HG03378 (cell line): ENCODE measurements at regions not wholly inside any gene's neighbourhood (a gene's known extent, or its start where the extent isn't known, plus 50 kb on each side); places are given as distances from the start of the nearest gene placed in this dataset.

ENCODE experiments used
- ATAC-seq: cut with Tn5 transposase; IDR thresholded peaks from one replicate; pipeline ENCODE4 v1.9.1; 2021; ENCODE audit warnings: mild to moderate bottlenecking, moderate library complexity; ENCODE audit not compliant: unreplicated experiment

DNA sequence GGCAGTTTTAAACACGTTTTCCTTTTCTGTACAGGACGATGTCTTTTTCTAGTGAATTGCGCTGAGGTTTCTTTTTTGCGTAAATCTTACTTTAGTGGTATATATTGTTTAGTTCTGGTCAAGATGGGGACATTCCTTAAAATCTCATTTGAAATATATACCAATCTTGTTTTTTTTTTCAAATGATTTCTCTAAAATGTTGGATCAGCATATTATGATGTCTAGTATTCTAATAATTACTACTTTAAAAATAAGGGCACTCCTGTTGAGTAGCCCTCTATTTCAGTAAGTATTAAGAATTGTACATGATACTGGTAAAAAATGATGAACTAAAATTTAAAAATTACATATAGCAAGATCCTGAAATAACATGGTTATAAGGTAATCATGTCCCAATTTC is 224.1 kb upstream of the ARHGAP24 start:
- ATAC-seq: no peak

- no peak for ATAC-seq
These were observed 217.1 kb upstream of the ARHGAP24 start for GRCh38 chr4:85257817-85258370.

- no peak for ATAC-seq
These were observed 214.9 kb upstream of the ARHGAP24 start for GRCh38 chr4:85260064-85260463.

DNA sequence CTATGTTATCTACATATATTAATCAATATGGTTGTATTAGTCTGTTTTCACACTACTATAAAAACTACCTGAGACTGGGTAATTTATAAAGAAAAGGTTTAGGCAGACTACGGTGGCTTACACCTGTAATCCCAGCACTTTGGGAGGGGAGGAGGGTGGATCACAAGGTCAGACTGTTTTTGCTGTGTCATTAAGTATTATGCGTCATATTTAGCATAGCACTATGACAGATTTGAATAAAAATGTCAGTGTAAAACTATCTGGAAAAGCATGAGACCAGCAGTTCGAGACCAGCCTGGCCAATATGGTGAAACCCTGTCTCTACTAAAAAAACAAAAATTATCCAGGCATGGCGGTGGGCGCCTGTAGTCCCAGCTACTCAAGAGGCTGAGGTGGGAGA is 209.7 kb upstream of the ARHGAP24 start:
- no peak for ATAC-seq

- no peak for ATAC-seq
These were observed 206.8 kb upstream of the ARHGAP24 start for GRCh38 chr4:85268188-85268587.

DNA sequence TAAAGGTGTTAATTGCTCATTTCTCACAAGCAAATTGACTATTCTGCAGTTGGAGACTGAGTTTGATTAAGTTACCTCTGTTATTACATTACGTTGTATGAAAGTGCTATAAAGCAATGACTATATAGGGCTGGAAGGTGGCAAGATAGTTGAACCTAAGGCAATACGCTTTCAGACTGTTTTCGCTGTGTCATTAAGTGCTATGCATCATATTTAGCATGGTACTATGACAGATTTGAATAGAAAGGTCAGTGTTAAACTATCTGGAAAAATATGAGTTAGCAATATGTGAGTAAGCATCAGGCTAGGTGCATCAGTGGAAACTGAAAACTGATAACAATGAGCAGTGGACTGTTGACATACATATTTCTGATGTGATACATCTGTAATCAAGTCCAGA is 206.0 kb upstream of the ARHGAP24 start:
- ATAC-seq: no peak

DNA sequence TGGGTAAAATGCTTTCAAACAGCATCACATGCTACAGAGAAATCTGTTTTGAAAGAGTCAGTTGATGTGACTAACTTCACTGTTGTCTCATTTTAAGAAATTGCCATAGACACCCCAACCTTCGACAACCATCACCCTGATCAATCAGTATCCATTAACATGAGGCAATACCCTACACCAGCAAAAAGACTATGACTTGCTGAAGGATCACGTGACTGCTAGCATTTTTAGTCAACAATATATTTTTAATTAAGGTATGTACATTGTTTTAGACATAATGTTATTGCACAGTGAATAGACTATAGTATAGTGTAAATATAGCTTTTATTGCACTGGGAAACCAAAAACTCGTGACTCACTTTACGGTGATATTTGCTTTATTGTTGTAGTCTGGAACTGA is 200.0 kb upstream of the ARHGAP24 start:
- ATAC-seq: no peak

DNA sequence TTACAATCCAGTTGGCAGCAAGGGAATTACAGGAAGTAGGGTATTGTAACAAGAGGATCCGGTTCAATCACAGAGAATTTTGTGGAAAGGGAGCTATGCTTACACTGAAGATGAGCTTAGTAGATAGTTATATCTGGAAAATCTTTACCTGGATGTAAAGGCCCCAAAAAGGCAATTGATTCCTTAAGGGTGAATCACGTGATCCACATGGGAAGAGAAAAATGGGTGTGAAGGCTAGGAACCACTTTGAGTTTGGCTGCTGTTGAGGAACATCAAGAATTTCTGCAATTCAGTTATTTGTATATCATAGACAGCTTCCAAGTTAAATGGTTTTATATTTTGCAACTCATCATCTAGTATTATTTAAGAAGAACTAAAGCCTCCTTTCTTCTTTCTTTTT is 194.0 kb upstream of the ARHGAP24 start:
- no peak for ATAC-seq

DNA sequence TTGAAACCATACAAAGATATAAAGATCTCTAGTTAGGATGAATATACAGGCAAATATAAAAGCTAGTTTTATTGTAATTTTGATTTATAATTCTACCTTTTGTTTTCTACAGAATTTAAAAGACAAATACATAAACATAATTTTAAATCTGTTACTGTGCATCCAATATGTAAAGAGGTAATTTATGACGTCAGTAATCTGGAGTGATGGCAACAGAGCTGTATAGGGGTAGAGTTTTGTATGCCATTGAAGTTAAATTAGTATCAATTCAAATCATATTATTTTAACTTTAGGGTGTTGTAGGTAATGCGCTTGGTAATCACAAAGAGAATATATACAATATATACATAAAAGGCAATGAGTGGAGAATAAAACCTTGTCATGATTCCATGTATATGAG is 183.7 kb upstream of the ARHGAP24 start:
- no peak for ATAC-seq

GRCh38 chr4:85298037-85298436 is 176.9 kb upstream of the ARHGAP24 start:
- no peak for ATAC-seq

DNA sequence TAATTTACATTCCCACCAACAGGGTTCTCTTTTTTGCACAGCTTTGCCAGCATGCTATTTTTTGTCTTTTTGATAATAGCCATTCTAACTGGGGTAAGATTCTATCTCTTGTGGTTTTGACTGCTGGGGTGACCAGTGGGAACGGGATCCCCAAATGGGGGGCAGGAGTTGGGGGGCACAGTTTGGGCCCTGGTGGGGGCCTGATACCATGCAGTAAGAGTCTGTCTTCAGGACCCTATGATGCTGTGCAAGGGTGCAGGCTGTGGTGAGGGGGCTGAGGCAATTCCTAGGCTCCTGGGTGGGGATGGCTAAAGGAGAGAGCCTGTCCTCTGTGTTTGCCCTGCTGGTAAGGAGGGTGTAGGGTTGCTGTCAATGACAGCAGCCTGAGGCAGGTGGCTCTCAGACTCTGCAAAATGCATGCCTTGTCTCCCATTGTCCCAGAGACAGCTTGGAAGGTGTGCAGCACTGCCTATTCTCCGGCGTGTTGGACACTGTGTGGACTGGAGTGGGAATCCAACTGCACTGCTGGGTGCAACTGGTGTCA is 172.7 kb upstream of the ARHGAP24 start:
- no peak for ATAC-seq

GRCh38 chr4:85302756-85303155 is 172.2 kb upstream of the ARHGAP24 start:
- ATAC-seq: no peak

- ATAC-seq: no peak
These were observed 156.5 kb upstream of the ARHGAP24 start for GRCh38 chr4:85318415-85318814.

DNA sequence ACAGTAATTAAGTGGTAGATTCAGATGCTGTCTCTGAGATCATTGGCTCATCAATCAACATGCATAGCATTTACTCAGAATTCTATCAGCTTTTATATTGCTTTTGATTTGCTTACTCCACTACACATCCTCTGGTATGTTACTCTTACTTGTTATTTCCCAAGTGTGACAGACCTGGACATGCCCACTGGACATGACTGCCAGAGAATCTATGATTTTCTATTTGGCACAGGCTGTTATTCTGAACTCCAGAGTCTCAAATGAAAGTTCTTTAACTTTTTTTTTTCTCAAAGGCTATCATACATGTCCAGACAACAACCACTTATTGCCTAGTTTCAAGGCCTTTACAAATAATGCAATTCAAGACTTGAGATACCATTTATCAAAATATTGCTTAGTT is 116.1 kb upstream of the ARHGAP24 start:
- ATAC-seq: no peak

GRCh38 chr4:85362550-85362949 is 112.4 kb upstream of the ARHGAP24 start:
- ATAC-seq: no peak

GRCh38 chr4:85367815-85368214 is 107.1 kb upstream of the ARHGAP24 start:
- ATAC-seq: no peak

- ATAC-seq: no peak
These were observed 106.7 kb upstream of the ARHGAP24 start for GRCh38 chr4:85368240-85368639.

DNA sequence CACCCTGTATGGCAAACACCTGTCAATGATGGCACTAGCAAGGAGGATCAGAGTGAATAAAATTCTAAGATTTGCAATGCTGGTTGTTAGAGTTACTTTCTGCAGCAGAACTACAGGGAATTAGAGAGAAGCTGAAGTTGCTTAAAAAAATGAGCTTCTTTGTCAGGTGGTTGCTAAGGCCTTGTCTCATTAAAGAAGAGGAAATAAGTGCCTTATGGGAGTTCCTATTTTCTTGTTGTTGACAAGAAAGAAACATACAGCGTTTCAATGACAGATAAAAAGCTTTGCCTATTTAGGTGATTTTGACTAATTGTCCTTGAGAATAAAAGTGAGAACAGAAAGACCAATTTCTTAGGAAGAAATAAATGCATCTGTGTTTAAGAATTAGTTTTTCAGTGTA is 106.0 kb upstream of the ARHGAP24 start:
- no peak for ATAC-seq

GRCh38 chr4:85369703-85370380 is 105.1 kb upstream of the ARHGAP24 start:
- ATAC-seq: no peak

GRCh38 chr4:85370400-85371032 is 104.4 kb upstream of the ARHGAP24 start:
- ATAC-seq: peak; percentile 95

- no peak for ATAC-seq
These were observed 102.0 kb upstream of the ARHGAP24 start for GRCh38 chr4:85372966-85373365.

DNA sequence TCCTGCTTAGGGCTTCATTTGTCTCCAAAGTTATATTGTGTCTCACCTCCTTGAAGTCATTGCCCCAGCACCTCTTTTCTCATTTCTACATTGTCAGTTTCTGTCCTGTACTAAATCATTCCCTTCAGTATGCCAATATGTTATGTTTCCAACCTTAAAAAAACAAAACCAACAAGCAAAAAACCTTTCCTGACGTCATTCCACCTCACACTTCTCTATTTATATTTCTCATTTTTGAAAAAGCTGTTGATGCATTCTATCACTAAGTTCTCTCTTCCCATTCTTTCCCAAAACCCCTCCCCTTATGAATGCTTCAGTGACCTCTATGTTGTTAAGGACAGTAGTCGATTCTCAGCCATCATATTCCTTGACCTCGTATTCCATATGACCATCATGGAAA is 98.7 kb upstream of the ARHGAP24 start:
- ATAC-seq: no peak
